ENCODE measurements at regions not wholly inside any gene's neighbourhood (a gene's known extent, or its start where the extent isn't known, plus 50 kb on each side); places are given as distances from the start of the nearest gene placed in this dataset.
"Not testable (repeated sequence)": the region's sequence is repeated elsewhere in the genome, so short reads cannot be mapped to it uniquely, and the experiment has no call there.

- no peak for DNase-seq (ENCODE audit: low read depth)
Observed at GRCh38 chr5:145658435-145658834, 176.7 kb downstream of the PRELID2 start.

- not testable (repeated sequence) for DNase-seq (ENCODE audit: low read depth)
Observed at GRCh38 chr5:145652700-145653099, 182.4 kb downstream of the PRELID2 start.

- not testable (repeated sequence) for DNase-seq (ENCODE audit: low read depth)
Observed at GRCh38 chr5:145647137-145647536, 188.0 kb downstream of the PRELID2 start.

GRCh38 chr5:145643214-145643613, 191.9 kb downstream of the PRELID2 start:
- DNase-seq (ENCODE audit: low read depth), result not testable (repeated sequence)

- no peak for DNase-seq (ENCODE audit: low read depth)
Observed at GRCh38 chr5:145637396-145637795, 197.7 kb downstream of the PRELID2 start.

GRCh38 chr5:145636371-145636770, 198.8 kb downstream of the PRELID2 start:
- no peak for DNase-seq (ENCODE audit: low read depth)

- DNase-seq (ENCODE audit: low read depth), result no peak
Observed at GRCh38 chr5:145633474-145633873, 201.7 kb downstream of the PRELID2 start.

GRCh38 chr5:145632701-145633100, 202.4 kb downstream of the PRELID2 start:
- no peak for DNase-seq (ENCODE audit: low read depth)

- no peak for DNase-seq (ENCODE audit: low read depth)
Observed at GRCh38 chr5:145629047-145629446, 206.1 kb downstream of the PRELID2 start.

- DNase-seq (ENCODE audit: low read depth), result no peak
Observed at GRCh38 chr5:145628525-145628924, 206.6 kb downstream of the PRELID2 start.

- DNase-seq (ENCODE audit: low read depth), result no peak
Observed at GRCh38 chr5:145619806-145620310, 215.3 kb downstream of the PRELID2 start.

- DNase-seq (ENCODE audit: low read depth), result not testable (repeated sequence)
Observed at GRCh38 chr5:145616739-145617138, 218.4 kb downstream of the PRELID2 start.

GRCh38 chr5:145598983-145599382, 236.2 kb downstream of the PRELID2 start:
- no peak for DNase-seq (ENCODE audit: low read depth)

- no peak for DNase-seq (ENCODE audit: low read depth)
Observed at GRCh38 chr5:145598184-145598583, 237.0 kb downstream of the PRELID2 start.

GRCh38 chr5:145591578-145591977, 243.6 kb downstream of the PRELID2 start:
- no peak for DNase-seq (ENCODE audit: low read depth)

- DNase-seq (ENCODE audit: low read depth), result no peak
Observed at GRCh38 chr5:145589063-145589462, 246.1 kb downstream of the PRELID2 start.

- DNase-seq (ENCODE audit: low read depth), result no peak
Observed at GRCh38 chr5:145588558-145588957, 246.6 kb downstream of the PRELID2 start.

- no peak for DNase-seq (ENCODE audit: low read depth)
Observed at GRCh38 chr5:145588113-145588512, 247.0 kb downstream of the PRELID2 start.

- no peak for DNase-seq (ENCODE audit: low read depth)
Observed at GRCh38 chr5:145587710-145588109, 247.4 kb downstream of the PRELID2 start.

GRCh38 chr5:145587308-145587672, 247.9 kb downstream of the PRELID2 start:
- DNase-seq (ENCODE audit: low read depth), result no peak

GRCh38 chr5:145586661-145587307, 248.4 kb downstream of the PRELID2 start:
- DNase-seq (ENCODE audit: low read depth), result no peak

GRCh38 chr5:145585443-145586148, 249.5 kb downstream of the PRELID2 start:
- DNase-seq (ENCODE audit: low read depth), result no peak

GRCh38 chr5:145579301-145579700, 255.8 kb downstream of the PRELID2 start:
- DNase-seq (ENCODE audit: low read depth), result no peak
